HG03354 (cell line): ENCODE measurements at regions not wholly inside any gene's neighbourhood (a gene's known extent, or its start where the extent isn't known, plus 50 kb on each side); places are given as distances from the start of the nearest gene placed in this dataset.

Experiments
- ATAC-seq: cut with Tn5 transposase; IDR thresholded peaks from one replicate; pipeline ENCODE4 v1.9.1; 2021; ENCODE audit warnings: mild to moderate bottlenecking; ENCODE audit not compliant: unreplicated experiment, poor library complexity, severe bottlenecking

GRCh38 chr2:217309056-217309455, 449.2 kb upstream of the TNP1 start:
- ATAC-seq, result no peak

- no peak for ATAC-seq
These were observed 447.2 kb upstream of the TNP1 start for GRCh38 chr2:217307023-217307422.

GRCh38 chr2:217305882-217306281, 446.0 kb upstream of the TNP1 start:
- ATAC-seq, result no peak

GRCh38 chr2:217304582-217304981, 444.7 kb upstream of the TNP1 start:
- ATAC-seq, result no peak

GRCh38 chr2:217302856-217303255, 443.0 kb upstream of the TNP1 start:
- no peak for ATAC-seq

GRCh38 chr2:217301142-217301925, 441.5 kb upstream of the TNP1 start:
- no peak for ATAC-seq

GRCh38 chr2:217299590-217299989, 439.7 kb upstream of the TNP1 start:
- no peak for ATAC-seq

- no peak for ATAC-seq
These were observed 437.2 kb upstream of the TNP1 start for GRCh38 chr2:217297096-217297495.

GRCh38 chr2:217294818-217295217, 435.0 kb upstream of the TNP1 start:
- no peak for ATAC-seq

- ATAC-seq, result no peak
These were observed 434.3 kb upstream of the TNP1 start for GRCh38 chr2:217294211-217294610.

- ATAC-seq, result no peak
These were observed 433.7 kb upstream of the TNP1 start for GRCh38 chr2:217293607-217294006.

GRCh38 chr2:217293046-217293445, 433.2 kb upstream of the TNP1 start:
- ATAC-seq, result no peak

GRCh38 chr2:217291259-217291658, 431.4 kb upstream of the TNP1 start:
- ATAC-seq, result no peak

GRCh38 chr2:217290467-217290866, 430.6 kb upstream of the TNP1 start:
- ATAC-seq, result no peak

GRCh38 chr2:217289907-217290280, 430.0 kb upstream of the TNP1 start:
- no peak for ATAC-seq

- ATAC-seq, result no peak
These were observed 429.5 kb upstream of the TNP1 start for GRCh38 chr2:217289177-217289906.

- no peak for ATAC-seq
These were observed 428.7 kb upstream of the TNP1 start for GRCh38 chr2:217288472-217289063.

- no peak for ATAC-seq
These were observed 427.0 kb upstream of the TNP1 start for GRCh38 chr2:217286833-217287232.

- no peak for ATAC-seq
These were observed 426.1 kb upstream of the TNP1 start for GRCh38 chr2:217285926-217286325.

GRCh38 chr2:217283460-217283859, 423.6 kb upstream of the TNP1 start:
- no peak for ATAC-seq

- ATAC-seq, result no peak
These were observed 422.7 kb upstream of the TNP1 start for GRCh38 chr2:217282531-217282930.
